Liver (tissue), 8 donors: ENCODE measurements at regions not wholly inside any gene's neighbourhood (a gene's known extent, or its start where the extent isn't known, plus 50 kb on each side); places are given as distances from the start of the nearest gene placed in this dataset.

Experiments used
- DNase-seq: peaks from one replicate; pipeline ENCODE4 v3.0.0-alpha.2; 2017; ENCODE audit warnings: low spot score
- H3K27ac ChIP-seq, 2 donors: one replicate each; pipeline ENCODE4 v1.7.0; 2013; ENCODE audit warnings: inconsistent platforms in 2 of 2, low read length in 2 of 2, control low read depth in 1 of 2, low read depth in 1 of 2, mild to moderate bottlenecking in 1 of 2
- H3K27me3 ChIP-seq, 4 donors: one replicate each; pipeline versions ENCODE4 v1.6.1 to v1.7.0; 2013; ENCODE audit warnings: low read length in 3 of 4, inconsistent platforms in 1 of 4, mild to moderate bottlenecking in 1 of 4, moderate library complexity in 1 of 4; ENCODE audit not compliant: control insufficient read depth in 4 of 4, insufficient read depth in 4 of 4
- H3K36me3 ChIP-seq, 4 donors: one replicate each; pipeline versions ENCODE4 v1.6.1 to v1.7.0; 2013; ENCODE audit warnings: low read length in 3 of 4, mild to moderate bottlenecking in 3 of 4, low read depth in 1 of 4, moderate library complexity in 1 of 4; ENCODE audit not compliant: control insufficient read depth in 4 of 4, insufficient read depth in 3 of 4
- H3K4me1 ChIP-seq, 4 donors: one replicate each; pipeline versions ENCODE4 v1.6.1 to v1.7.0; 2013; ENCODE audit warnings: low read length in 3 of 4, mild to moderate bottlenecking in 3 of 4, moderate library complexity in 1 of 4; ENCODE audit not compliant: control insufficient read depth in 4 of 4, insufficient read depth in 4 of 4
- H3K4me3 ChIP-seq, 3 donors: one replicate each; pipeline versions ENCODE4 v1.6.1 to v1.7.0; 2013; ENCODE audit warnings: low read length in 3 of 3, control low read depth in 1 of 3, low read depth in 1 of 3, mild to moderate bottlenecking in 1 of 3
- H3K9ac ChIP-seq, 2 donors: one replicate each; pipeline ENCODE4 v1.7.0; 2013; ENCODE audit warnings: low read length in 2 of 2, mild to moderate bottlenecking in 2 of 2, moderate library complexity in 2 of 2, control low read depth in 1 of 2, low read depth in 1 of 2
- H3K9me3 ChIP-seq, 4 donors: one replicate each; pipeline versions ENCODE4 v1.6.1 to v1.7.0; 2013; ENCODE audit warnings: low read length in 3 of 4; ENCODE audit not compliant: control insufficient read depth in 4 of 4
- EGR1 ChIP-seq, 2 donors: IDR thresholded peaks; 2 replicates each; pipeline ENCODE4 v1.6.1; 2016 to 2018; ENCODE audit warnings: antibody characterized with exemption in 2 of 2, low read depth in 2 of 2
- FOXA1 ChIP-seq: IDR thresholded peaks from 2 replicates; pipeline ENCODE4 v1.6.1; 2016; ENCODE audit warnings: antibody characterized with exemption
- FOXA2 ChIP-seq: IDR thresholded peaks from 2 replicates; pipeline ENCODE4 v1.6.1; 2016; ENCODE audit warnings: antibody characterized with exemption
- GABPA ChIP-seq, 2 donors: IDR thresholded peaks in 1 of 2; conservative IDR thresholded peaks in 1 of 2; 2 replicates each; pipeline ENCODE4 v1.6.1; 2016; ENCODE audit warnings: antibody characterized with exemption in 2 of 2, mild to moderate bottlenecking in 1 of 2, moderate library complexity in 1 of 2
- HNF4A ChIP-seq, 2 donors: conservative IDR thresholded peaks; 2 replicates each; pipeline ENCODE4 v1.6.1; 2016; ENCODE audit warnings: antibody characterized with exemption in 2 of 2, mild to moderate bottlenecking in 2 of 2
- HNF4G ChIP-seq: IDR thresholded peaks from 2 replicates; pipeline ENCODE4 v1.6.1; 2016; ENCODE audit warnings: antibody characterized with exemption
- JUND ChIP-seq, 2 donors: IDR thresholded peaks; 2 replicates each; pipeline ENCODE4 v1.6.1; 2016; ENCODE audit warnings: antibody characterized with exemption in 2 of 2
- NR2F2 ChIP-seq: IDR thresholded peaks from 2 replicates; pipeline ENCODE4 v1.6.1; 2016; ENCODE audit warnings: antibody characterized with exemption
- RAD21 ChIP-seq, 2 donors: IDR thresholded peaks; 2 replicates each; pipeline ENCODE4 v1.6.1; 2016; ENCODE audit warnings: antibody characterized with exemption in 2 of 2, mild to moderate bottlenecking in 2 of 2
- RXRA ChIP-seq, 2 donors: IDR thresholded peaks; 2 replicates each; pipeline ENCODE4 v1.6.1; 2017 to 2018; ENCODE audit warnings: antibody characterized with exemption in 2 of 2, mild to moderate bottlenecking in 1 of 2
- SP1 ChIP-seq: IDR thresholded peaks from 2 replicates; pipeline ENCODE4 v1.6.1; 2018; ENCODE audit warnings: antibody characterized with exemption, mild to moderate bottlenecking
- TAF1 ChIP-seq: conservative IDR thresholded peaks from 2 replicates; pipeline ENCODE4 v1.6.1; 2016; ENCODE audit warnings: antibody characterized with exemption, mild to moderate bottlenecking
- YY1 ChIP-seq: IDR thresholded peaks from 2 replicates; pipeline ENCODE4 v1.6.1; 2016; ENCODE audit warnings: antibody characterized with exemption, mild to moderate bottlenecking
- WGBS: extraction: QIAGEN DNeasy Blood & Tissue Kit; methylation state at CpG from one replicate; pipeline ENCODE4 v1.1.7; 2013; 5-methylcytosine and 5-hydroxymethylcytosine counted together
- TF ChIP-seq, protein P1 (sequence below): IDR thresholded peaks from 2 replicates; pipeline ENCODE4 v1.6.1; 2016; ENCODE audit warnings: antibody characterized with exemption
- TF ChIP-seq, protein P2 (sequence below): IDR thresholded peaks from 2 replicates; pipeline ENCODE4 v1.6.1; 2016; ENCODE audit warnings: antibody characterized with exemption, mild to moderate bottlenecking
- TF ChIP-seq, protein P3 (sequence below): fragments of 150-350 bp; IDR thresholded peaks from 2 replicates; pipeline ENCODE4 v1.5.1; 2017; ENCODE audit warnings: improper control_type of control experiment, low read depth, low read length; ENCODE audit not compliant: missing input control
- TF ChIP-seq, protein P4 (sequence below): IDR thresholded peaks from 2 replicates; pipeline ENCODE4 v1.6.1; 2016; ENCODE audit warnings: antibody characterized with exemption
- TF ChIP-seq, protein P5 (sequence below): IDR thresholded peaks from 2 replicates; pipeline ENCODE4 v1.6.1; 2016; ENCODE audit warnings: antibody characterized with exemption
- donor health status: healthy.
- donor health status: healthy.
- donor health status: healthy.
- donor health status: healthy.
- donor health status: healthy.

DNA sequence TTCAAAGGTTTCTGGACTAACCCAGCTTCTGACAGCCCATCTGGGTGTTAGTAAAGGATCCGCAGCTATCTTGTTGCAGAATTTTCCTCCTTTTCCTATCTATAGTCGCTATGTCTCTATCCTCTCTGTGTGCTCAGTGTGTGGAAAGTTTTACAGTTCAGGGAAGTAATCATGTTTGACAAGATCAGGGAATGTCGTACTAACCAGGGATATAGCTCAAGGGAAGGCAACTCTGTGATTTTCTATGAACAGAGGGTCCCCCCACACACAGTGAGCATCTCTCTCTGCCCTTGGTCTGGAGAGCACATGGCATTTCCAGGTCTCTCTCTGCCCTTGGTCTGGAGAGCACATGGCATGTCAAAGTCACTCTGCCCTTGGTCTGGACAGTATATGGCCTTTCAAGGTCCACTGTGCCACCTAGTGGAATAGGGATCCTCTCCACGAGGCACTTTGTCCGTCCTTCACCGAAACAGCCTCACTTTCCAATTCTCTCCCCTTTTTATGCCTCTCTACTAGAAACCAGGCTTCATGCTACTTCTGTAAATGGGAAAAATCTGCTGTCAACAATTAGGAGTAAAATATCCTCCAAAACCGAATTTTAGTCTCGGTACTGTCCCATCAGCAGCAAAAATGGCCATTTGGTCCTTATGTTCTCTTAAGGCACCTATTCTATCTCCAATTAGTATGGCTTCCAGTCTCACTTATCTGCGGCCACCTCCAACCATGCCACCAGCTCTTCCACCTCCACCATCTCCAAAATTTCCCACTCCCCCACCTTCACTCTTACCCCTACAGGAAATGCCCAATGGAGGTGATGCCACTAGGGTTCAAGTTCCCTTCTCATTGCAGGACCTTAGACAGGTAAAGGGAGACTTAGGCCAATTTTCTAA is 88.7 kb downstream of the IGLL5 start:
- Histone ChIP-seq H3K9ac (no peak overlapping the region), H3K4me3 (no peak overlapping the region), H3K4me1 (peaks cover 0 to 21% (median 8%) of the 10 kb centered on the region in 4 donors), H3K27ac (peak overlapping the region; percentile 11 to 53), H3K9me3 (peaks cover 0 to 19% (median 10%) of the 10 kb centered on the region in 4 donors), H3K27me3 (no peaks in the 10 kb centered on the region), H3K36me3 (no peaks in the 10 kb centered on the region)
- peak; percentile 80 to 83 for TF ChIP-seq RAD21 (IDR thresholded peaks at IDR 0.05)
- TF ChIP-seq, protein P1, sequence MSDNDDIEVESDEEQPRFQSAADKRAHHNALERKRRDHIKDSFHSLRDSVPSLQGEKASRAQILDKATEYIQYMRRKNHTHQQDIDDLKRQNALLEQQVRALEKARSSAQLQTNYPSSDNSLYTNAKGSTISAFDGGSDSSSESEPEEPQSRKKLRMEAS = peak; percentile 92
- TF ChIP-seq HNF4A (conservative IDR thresholded peaks at IDR 0.05) = peak; percentile 35 to 75
- no peak for TF ChIP-seq FOXA1
- TF ChIP-seq HNF4G = no peak
- TF ChIP-seq, protein P2, sequence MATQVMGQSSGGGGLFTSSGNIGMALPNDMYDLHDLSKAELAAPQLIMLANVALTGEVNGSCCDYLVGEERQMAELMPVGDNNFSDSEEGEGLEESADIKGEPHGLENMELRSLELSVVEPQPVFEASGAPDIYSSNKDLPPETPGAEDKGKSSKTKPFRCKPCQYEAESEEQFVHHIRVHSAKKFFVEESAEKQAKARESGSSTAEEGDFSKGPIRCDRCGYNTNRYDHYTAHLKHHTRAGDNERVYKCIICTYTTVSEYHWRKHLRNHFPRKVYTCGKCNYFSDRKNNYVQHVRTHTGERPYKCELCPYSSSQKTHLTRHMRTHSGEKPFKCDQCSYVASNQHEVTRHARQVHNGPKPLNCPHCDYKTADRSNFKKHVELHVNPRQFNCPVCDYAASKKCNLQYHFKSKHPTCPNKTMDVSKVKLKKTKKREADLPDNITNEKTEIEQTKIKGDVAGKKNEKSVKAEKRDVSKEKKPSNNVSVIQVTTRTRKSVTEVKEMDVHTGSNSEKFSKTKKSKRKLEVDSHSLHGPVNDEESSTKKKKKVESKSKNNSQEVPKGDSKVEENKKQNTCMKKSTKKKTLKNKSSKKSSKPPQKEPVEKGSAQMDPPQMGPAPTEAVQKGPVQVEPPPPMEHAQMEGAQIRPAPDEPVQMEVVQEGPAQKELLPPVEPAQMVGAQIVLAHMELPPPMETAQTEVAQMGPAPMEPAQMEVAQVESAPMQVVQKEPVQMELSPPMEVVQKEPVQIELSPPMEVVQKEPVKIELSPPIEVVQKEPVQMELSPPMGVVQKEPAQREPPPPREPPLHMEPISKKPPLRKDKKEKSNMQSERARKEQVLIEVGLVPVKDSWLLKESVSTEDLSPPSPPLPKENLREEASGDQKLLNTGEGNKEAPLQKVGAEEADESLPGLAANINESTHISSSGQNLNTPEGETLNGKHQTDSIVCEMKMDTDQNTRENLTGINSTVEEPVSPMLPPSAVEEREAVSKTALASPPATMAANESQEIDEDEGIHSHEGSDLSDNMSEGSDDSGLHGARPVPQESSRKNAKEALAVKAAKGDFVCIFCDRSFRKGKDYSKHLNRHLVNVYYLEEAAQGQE = no peak
- no peak for TF ChIP-seq YY1
- TF ChIP-seq, protein P3, sequence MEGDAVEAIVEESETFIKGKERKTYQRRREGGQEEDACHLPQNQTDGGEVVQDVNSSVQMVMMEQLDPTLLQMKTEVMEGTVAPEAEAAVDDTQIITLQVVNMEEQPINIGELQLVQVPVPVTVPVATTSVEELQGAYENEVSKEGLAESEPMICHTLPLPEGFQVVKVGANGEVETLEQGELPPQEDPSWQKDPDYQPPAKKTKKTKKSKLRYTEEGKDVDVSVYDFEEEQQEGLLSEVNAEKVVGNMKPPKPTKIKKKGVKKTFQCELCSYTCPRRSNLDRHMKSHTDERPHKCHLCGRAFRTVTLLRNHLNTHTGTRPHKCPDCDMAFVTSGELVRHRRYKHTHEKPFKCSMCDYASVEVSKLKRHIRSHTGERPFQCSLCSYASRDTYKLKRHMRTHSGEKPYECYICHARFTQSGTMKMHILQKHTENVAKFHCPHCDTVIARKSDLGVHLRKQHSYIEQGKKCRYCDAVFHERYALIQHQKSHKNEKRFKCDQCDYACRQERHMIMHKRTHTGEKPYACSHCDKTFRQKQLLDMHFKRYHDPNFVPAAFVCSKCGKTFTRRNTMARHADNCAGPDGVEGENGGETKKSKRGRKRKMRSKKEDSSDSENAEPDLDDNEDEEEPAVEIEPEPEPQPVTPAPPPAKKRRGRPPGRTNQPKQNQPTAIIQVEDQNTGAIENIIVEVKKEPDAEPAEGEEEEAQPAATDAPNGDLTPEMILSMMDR = peak; percentile 56
- no peak for TF ChIP-seq GABPA (IDR thresholded peaks at IDR 0.05 in 1 of 2, conservative IDR thresholded peaks at IDR 0.05 in 1 of 2)
- TF ChIP-seq JUND (IDR thresholded peaks at IDR 0.05) = no peak
- no peak for TF ChIP-seq NR2F2
- no peak for TF ChIP-seq EGR1 (IDR thresholded peaks at IDR 0.05; ENCODE audit: low read depth in 2 of 2)
- TF ChIP-seq FOXA2 = no peak
- TF ChIP-seq, protein P4, sequence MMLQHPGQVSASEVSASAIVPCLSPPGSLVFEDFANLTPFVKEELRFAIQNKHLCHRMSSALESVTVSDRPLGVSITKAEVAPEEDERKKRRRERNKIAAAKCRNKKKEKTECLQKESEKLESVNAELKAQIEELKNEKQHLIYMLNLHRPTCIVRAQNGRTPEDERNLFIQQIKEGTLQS = no peak
- no peak for TF ChIP-seq SP1
- TF ChIP-seq, protein P5, sequence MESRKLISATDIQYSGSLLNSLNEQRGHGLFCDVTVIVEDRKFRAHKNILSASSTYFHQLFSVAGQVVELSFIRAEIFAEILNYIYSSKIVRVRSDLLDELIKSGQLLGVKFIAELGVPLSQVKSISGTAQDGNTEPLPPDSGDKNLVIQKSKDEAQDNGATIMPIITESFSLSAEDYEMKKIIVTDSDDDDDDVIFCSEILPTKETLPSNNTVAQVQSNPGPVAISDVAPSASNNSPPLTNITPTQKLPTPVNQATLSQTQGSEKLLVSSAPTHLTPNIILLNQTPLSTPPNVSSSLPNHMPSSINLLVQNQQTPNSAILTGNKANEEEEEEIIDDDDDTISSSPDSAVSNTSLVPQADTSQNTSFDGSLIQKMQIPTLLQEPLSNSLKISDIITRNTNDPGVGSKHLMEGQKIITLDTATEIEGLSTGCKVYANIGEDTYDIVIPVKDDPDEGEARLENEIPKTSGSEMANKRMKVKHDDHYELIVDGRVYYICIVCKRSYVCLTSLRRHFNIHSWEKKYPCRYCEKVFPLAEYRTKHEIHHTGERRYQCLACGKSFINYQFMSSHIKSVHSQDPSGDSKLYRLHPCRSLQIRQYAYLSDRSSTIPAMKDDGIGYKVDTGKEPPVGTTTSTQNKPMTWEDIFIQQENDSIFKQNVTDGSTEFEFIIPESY = no peak
- TF ChIP-seq RXRA (IDR thresholded peaks at IDR 0.05) = peak; percentile 10 to 31
- no peak for TF ChIP-seq TAF1
- 84% methylated on average over 9 of the region's 9 CpGs for WGBS
- no peak for DNase-seq
